ENCODE measurements at regions not wholly inside any gene's neighbourhood (a gene's known extent, or its start where the extent isn't known, plus 50 kb on each side); places are given as distances from the start of the nearest gene placed in this dataset.

DNA sequence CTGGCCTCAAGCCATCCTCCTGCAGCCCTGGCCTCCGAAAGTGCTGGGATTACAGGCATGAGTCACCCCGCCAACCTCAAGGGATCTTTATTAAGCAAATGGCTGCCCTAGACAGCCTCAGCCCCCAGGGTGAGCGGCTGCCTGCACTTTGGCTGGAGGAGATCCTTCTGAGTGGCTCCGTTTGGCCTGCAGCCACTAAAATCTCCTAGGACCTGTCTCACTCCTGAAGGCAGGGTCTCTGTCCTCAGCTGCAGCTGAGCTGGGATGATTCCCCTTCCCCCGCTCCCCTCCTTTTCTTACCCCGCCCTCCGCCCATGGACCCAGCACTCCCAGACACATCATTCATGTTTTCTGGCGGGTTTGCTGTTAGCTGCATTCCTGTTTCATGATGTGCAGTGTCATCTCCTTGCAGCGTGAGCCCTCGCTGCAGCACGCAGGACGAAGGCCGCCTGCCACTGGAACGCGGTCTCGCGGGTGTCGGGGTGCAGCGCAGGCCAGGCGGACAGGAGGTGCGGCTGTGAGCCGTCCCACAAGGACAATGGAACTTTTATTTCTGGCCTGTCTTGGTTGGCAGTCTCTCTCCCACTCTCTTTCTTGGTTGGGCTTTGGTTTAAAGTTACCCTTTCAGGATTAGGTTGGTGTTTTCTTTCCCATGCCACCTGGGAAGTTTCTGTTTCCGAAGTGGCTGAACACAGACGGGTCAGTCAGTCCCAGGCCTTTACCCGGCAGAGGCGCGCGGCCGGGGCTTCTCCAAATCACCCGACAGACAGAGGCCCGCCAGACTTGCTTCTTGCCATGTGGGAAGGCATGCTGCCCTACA lies 137.1 kb downstream of the FOXD1 start:
- TF ChIP-seq BHLHE40 (IDR thresholded peaks at IDR 0.05; ENCODE audit: borderline replicate concordance) (no peak), HDGF (IDR thresholded peaks at IDR 0.05; ENCODE audit: borderline replicate concordance) (no peak), TARDBP (IDR thresholded peaks at IDR 0.05) (no peak), SP1 (IDR thresholded peaks at IDR 0.05) (no peak), FOXK2 (IDR thresholded peaks at IDR 0.05) (no peak), ARNT (IDR thresholded peaks at IDR 0.05) (no peak)

Data from HEK293T (cell line).